HG03025 (cell line): ENCODE measurements at regions not wholly inside any gene's neighbourhood (a gene's known extent, or its start where the extent isn't known, plus 50 kb on each side); places are given as distances from the start of the nearest gene placed in this dataset.
"Not testable (repeated sequence)": the region's sequence is repeated elsewhere in the genome, so short reads cannot be mapped to it uniquely, and the experiment has no call there.

Experiments used
- ATAC-seq: cut with Tn5 transposase; IDR thresholded peaks from one replicate; pipeline ENCODE4 v1.9.1; 2021; ENCODE audit warnings: mild to moderate bottlenecking, moderate library complexity; ENCODE audit not compliant: unreplicated experiment, low FRiP score

GRCh38 chr9:73919712-73920111 is 577.4 kb upstream of the RORB start:
- no peak for ATAC-seq

GRCh38 chr9:73923796-73924195 is 573.3 kb upstream of the RORB start:
- no peak for ATAC-seq

- ATAC-seq: no peak
Measured at GRCh38 chr9:73951147-73951546, 546.0 kb upstream of the RORB start.

- no peak for ATAC-seq
Measured at GRCh38 chr9:73962792-73963191, 534.3 kb upstream of the RORB start.

- ATAC-seq: no peak
Measured at GRCh38 chr9:73969936-73970335, 527.2 kb upstream of the RORB start.

GRCh38 chr9:73976424-73976823 is 520.7 kb upstream of the RORB start:
- ATAC-seq: not testable (repeated sequence)

GRCh38 chr9:73979894-73980264 is 517.3 kb upstream of the RORB start:
- ATAC-seq: no peak

- no peak for ATAC-seq
Measured at GRCh38 chr9:73980754-73981153, 516.4 kb upstream of the RORB start.

- ATAC-seq: no peak
Measured at GRCh38 chr9:73981405-73981804, 515.7 kb upstream of the RORB start.

- ATAC-seq: no peak
Measured at GRCh38 chr9:73995836-73996235, 501.3 kb upstream of the RORB start.

GRCh38 chr9:73996844-73997243 is 500.3 kb upstream of the RORB start:
- ATAC-seq: no peak

GRCh38 chr9:74001382-74001781 is 495.8 kb upstream of the RORB start:
- no peak for ATAC-seq

GRCh38 chr9:74006935-74007334 is 490.2 kb upstream of the RORB start:
- ATAC-seq: no peak

- ATAC-seq: no peak
Measured at GRCh38 chr9:74007833-74008232, 489.3 kb upstream of the RORB start.

- no peak for ATAC-seq
Measured at GRCh38 chr9:74016004-74016403, 481.1 kb upstream of the RORB start.

- no peak for ATAC-seq
Measured at GRCh38 chr9:74025402-74025925, 471.7 kb upstream of the RORB start.

GRCh38 chr9:74032421-74032820 is 464.7 kb upstream of the RORB start:
- ATAC-seq: no peak

GRCh38 chr9:74035786-74036185 is 461.3 kb upstream of the RORB start:
- ATAC-seq: no peak

- ATAC-seq: no peak
Measured at GRCh38 chr9:74036549-74037231, 460.4 kb upstream of the RORB start.

- no peak for ATAC-seq
Measured at GRCh38 chr9:74037274-74037673, 459.9 kb upstream of the RORB start.

GRCh38 chr9:74041588-74041987 is 455.5 kb upstream of the RORB start:
- no peak for ATAC-seq

- no peak for ATAC-seq
Measured at GRCh38 chr9:74044844-74045243, 452.3 kb upstream of the RORB start.

- ATAC-seq: no peak
Measured at GRCh38 chr9:74056023-74056422, 441.1 kb upstream of the RORB start.
